Fibroblast of the aortic adventitia (primary cell): ENCODE measurements at regions not wholly inside any gene's neighbourhood (a gene's known extent, or its start where the extent isn't known, plus 50 kb on each side); places are given as distances from the start of the nearest gene placed in this dataset.

Experiments
- DNase-seq: peaks from one replicate; pipeline ENCODE4 v3.0.0-alpha.2; 2010; ENCODE audit warnings: low read depth
- H3K4me3 ChIP-seq: 2 replicates; pipeline ENCODE4 v1.5.1; 2011; ENCODE audit warnings: low read depth, mild to moderate bottlenecking, control low read depth, low read length, moderate library complexity
- CTCF ChIP-seq: IDR thresholded peaks from 2 replicates; pipeline ENCODE4 v1.5.1; 2011; ENCODE audit warnings: mild to moderate bottlenecking, low read length, control low read depth, inconsistent platforms; ENCODE audit not compliant: insufficient read depth

- no peak overlapping the region for H3K4me3 ChIP-seq
- no peak for TF ChIP-seq CTCF
- no peak for DNase-seq
Measured at GRCh38 chrX:42027367-42028000, 104.1 kb upstream of the CASK start.

GRCh38 chrX:42025861-42026260, 102.5 kb upstream of the CASK start:
- no peak overlapping the region for H3K4me3 ChIP-seq
- no peak for TF ChIP-seq CTCF

GRCh38 chrX:42023122-42023521, 99.8 kb upstream of the CASK start:
- no peak for TF ChIP-seq CTCF
- no peak overlapping the region for H3K4me3 ChIP-seq
- DNase-seq, result no peak

More at GRCh38 chrX:42025861-42026260, 102.5 kb upstream of the CASK start:
- no peak for DNase-seq

GRCh38 chrX:42022158-42022557, 98.8 kb upstream of the CASK start:
- H3K4me3 ChIP-seq, result no peak overlapping the region
- DNase-seq, result no peak
- no peak for TF ChIP-seq CTCF

GRCh38 chrX:42021058-42021457, 97.7 kb upstream of the CASK start:
- DNase-seq, result no peak
- H3K4me3 ChIP-seq, result no peak overlapping the region
- TF ChIP-seq CTCF, result no peak

- H3K4me3 ChIP-seq, result no peak overlapping the region
- DNase-seq, result no peak
- TF ChIP-seq CTCF, result no peak
Measured at GRCh38 chrX:42020225-42020624, 96.9 kb upstream of the CASK start.

GRCh38 chrX:42017971-42018370, 94.6 kb upstream of the CASK start:
- TF ChIP-seq CTCF, result no peak
- DNase-seq, result no peak
- no peak overlapping the region for H3K4me3 ChIP-seq
